Activated naive CD4-positive, alpha-beta T cell treated with anti-CD3 and anti-CD28 coated beads for 36 hours (primary cell): ENCODE measurements at regions not wholly inside any gene's neighbourhood (a gene's known extent, or its start where the extent isn't known, plus 50 kb on each side); places are given as distances from the start of the nearest gene placed in this dataset.

ENCODE experiments used
- CTCF ChIA-PET: fragments of 350-600 bp; sonication (Branson Sonifier 250); formaldehyde crosslinking; loops from one replicate; lab custom pipeline; 2021; ENCODE audit warnings: antibody characterized with exemption; lab: Charles Lee
- DNase-seq: peaks from one replicate; pipeline ENCODE4 v3.0.0-alpha.2; 2020
- H3K27ac Mint-ChIP-seq: one replicate; pipeline ENCODE4 v1.8.0; 2021; ENCODE audit warnings: mild to moderate bottlenecking, mixed read lengths
- H3K27me3 Mint-ChIP-seq: one replicate; pipeline ENCODE4 v1.8.0; 2021; ENCODE audit warnings: low read depth, mixed read lengths
- H3K36me3 Mint-ChIP-seq: one replicate; pipeline ENCODE4 v1.8.0; 2021; ENCODE audit warnings: low read depth, mixed read lengths
- H3K4me1 Mint-ChIP-seq: one replicate; pipeline ENCODE4 v1.8.0; 2021; ENCODE audit warnings: low read depth, mixed read lengths
- H3K4me3 Mint-ChIP-seq: one replicate; pipeline ENCODE4 v1.8.0; 2021; ENCODE audit warnings: mild to moderate bottlenecking, moderate library complexity, mixed read lengths
- H3K9me3 Mint-ChIP-seq: one replicate; pipeline ENCODE4 v1.8.0; 2021; ENCODE audit warnings: mixed read lengths
- intact Hi-C: fragments of 100-400 bp; cut with micrococcal nuclease; formaldehyde crosslinking; loops from one replicate; pipeline ENCODE4 v1.15.1; 2023

DNA sequence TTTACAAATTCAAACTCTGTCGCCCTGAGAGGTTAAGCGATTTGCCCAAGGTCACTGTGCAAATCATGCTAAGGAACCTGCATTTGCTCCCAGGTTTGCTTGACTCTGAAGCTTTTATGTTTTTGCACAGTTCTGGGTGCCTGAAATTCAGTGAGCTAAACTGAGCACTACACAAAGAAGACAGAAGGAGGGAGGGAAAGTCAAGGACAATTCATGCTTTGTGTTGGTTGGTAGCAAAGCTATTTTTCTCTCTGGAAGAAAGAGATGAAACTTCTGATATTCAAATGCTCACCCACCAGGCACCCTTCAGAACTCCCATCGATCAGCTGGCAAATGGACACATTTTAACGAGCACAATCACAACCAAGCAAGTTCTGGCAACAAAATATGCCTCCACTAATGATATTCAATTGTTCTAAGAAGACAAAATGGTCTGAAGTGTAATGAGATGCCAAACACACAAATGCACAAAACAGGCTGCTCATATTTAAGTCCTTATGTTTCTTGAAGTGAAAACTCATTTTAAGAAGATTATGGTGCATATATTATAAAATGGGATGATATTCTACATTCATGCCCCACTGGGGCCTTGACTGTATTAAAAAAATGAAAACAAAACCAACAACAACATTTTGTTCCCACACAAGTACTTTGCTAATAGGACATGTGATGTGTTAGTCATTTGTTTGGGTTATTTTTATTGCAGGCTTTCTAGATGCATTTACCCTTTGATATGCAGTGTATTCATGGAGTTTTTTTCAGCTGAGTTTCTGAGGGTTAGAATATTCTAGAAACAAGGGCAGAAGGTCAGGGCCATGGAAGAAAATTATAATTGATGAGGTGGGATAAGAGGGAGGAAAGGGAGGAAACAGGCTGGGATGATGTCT, 445.6 kb upstream of the CELF4 start:
- peaks cover 7% of the 10 kb centered on the region for H3K9me3 Mint-ChIP-seq
- H3K36me3 Mint-ChIP-seq, result no peaks in the 10 kb centered on the region
- H3K4me1 Mint-ChIP-seq, result no peaks in the 10 kb centered on the region
- no peak for DNase-seq
- no peak overlapping the region for H3K4me3 Mint-ChIP-seq
- CTCF ChIA-PET, result no interaction called here
- no peaks in the 10 kb centered on the region for H3K27me3 Mint-ChIP-seq
- H3K27ac Mint-ChIP-seq, result no peak overlapping the region
- intact Hi-C loops, result no loop called here

DNA sequence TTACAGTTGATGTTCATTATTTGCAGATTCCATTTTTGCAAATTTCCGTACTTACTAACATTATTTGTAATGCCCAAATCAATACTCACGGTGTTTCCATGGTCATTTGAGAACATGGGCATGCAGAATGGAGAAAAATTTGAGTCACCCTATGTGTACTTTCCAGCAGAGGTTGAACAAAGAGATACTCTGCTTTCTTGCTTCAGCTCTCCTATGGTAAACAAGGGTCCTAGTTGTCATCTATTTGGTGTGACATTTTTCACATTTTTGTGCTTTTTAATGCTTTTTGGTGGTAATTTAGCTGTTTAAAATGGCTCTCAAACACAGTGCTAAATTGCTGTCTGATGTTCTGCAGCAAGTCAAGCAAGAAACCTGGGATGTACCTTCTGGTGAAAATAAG, 444.4 kb upstream of the CELF4 start:
- intact Hi-C loops, result no loop called here
- Mint-ChIP-seq H3K4me1 (no peaks in the 10 kb centered on the region), H3K36me3 (no peaks in the 10 kb centered on the region), H3K27me3 (no peaks in the 10 kb centered on the region), H3K27ac (no peak overlapping the region), H3K9me3 (no peaks in the 10 kb centered on the region), H3K4me3 (no peak overlapping the region)
- CTCF ChIA-PET, result no interaction called here
- DNase-seq, result no peak

DNA sequence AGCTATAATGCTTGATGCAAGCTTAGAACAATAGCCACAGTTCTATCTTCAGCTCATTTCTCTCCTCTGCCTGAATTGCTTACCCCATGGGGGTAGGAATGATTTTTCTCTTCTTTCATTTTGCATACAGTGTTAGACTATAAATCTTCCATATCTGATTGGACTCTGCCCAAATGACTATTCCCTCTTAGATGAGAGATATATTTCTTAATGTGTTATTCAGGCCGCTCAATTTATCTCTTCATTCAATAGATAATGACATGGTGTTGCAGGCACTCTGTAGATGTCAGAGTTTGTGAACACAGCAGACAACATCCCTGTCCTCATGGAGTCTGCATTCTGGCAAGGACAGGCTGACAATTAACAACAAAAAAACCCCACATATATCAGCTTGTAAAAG, 443.7 kb upstream of the CELF4 start:
- intact Hi-C loops, result no loop called here
- Mint-ChIP-seq H3K4me3 (no peak overlapping the region), H3K9me3 (no peaks in the 10 kb centered on the region), H3K4me1 (no peaks in the 10 kb centered on the region), H3K36me3 (no peaks in the 10 kb centered on the region), H3K27ac (no peak overlapping the region), H3K27me3 (no peaks in the 10 kb centered on the region)
- DNase-seq, result no peak
- CTCF ChIA-PET, result no interaction called here

DNA sequence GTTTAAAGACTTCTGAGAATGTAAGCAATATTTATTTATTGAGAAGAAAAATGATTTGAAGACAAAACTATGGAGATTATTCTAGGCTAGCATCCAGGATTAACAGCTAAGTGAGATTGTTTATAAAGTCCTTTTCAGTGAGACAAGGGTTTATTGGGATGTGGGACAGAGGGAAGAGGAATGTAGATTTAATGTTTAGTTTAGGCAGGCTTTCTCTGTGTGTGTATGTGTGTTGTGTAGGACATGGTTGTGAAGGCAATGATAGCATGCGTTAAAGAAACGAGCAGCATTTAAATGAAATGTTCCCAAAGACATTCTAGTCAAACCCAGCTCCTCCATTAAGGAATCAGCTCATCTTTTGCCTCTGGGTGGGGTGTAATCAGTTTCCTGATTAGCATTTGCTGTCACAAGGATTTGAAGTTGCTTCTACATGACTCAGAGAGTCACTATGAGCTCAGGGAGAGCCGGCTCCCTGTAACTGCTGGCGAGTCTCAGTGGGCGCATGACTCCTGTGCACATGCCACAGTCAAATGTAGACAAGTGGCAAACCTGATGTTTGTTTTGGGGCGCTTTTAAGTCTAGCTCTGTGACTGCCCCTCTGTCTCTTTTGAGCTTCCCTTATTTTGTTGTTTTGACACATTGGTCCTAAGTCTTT, 442.2 kb upstream of the CELF4 start:
- Mint-ChIP-seq H3K9me3 (no peaks in the 10 kb centered on the region), H3K36me3 (no peaks in the 10 kb centered on the region), H3K4me3 (no peak overlapping the region), H3K27me3 (no peaks in the 10 kb centered on the region), H3K4me1 (no peaks in the 10 kb centered on the region), H3K27ac (no peak overlapping the region)
- no peak for DNase-seq
- intact Hi-C loops, result no loop called here
- CTCF ChIA-PET, result no interaction called here

DNA sequence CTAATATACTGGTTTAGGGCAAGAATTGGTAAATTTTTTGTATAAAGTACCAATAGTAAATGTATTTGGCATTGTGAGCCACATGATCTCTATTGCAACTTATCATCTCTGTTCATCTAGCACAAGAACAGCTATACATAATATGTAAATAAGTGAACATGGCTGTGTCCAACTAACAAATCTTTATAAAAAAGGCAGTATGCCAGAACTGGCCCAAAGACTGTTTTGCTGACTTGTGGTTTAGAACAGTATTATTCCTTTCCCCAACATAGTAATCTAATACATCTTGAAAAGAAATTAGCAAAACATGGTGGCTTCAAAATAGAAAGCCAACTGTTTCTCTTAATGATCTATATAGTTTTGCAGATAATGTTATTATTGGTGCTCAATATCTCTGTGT, 441.4 kb upstream of the CELF4 start:
- Mint-ChIP-seq H3K4me3 (no peak overlapping the region), H3K27me3 (no peaks in the 10 kb centered on the region), H3K9me3 (no peaks in the 10 kb centered on the region), H3K27ac (no peak overlapping the region), H3K4me1 (no peaks in the 10 kb centered on the region), H3K36me3 (no peaks in the 10 kb centered on the region)
- intact Hi-C loops, result no loop called here
- DNase-seq, result no peak
- CTCF ChIA-PET, result no interaction called here

DNA sequence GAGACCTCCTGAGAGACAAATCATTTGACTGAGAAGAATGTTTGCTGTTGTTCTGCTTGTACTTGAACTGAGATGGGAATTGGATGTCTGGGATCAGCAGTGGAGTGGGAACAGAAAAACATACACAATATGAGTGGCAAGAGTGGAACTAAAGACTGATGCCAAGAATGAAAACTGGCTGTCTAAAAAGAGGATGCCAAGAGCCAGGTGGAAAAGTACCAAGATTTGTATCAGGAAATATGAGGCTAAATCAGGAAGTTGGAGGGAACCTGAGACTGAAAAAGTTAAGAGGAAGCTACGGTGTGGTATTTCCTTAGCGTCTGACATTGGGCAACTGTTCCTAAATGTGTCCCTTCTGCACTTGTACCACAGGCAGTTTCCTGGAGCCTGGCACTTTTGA, 440.9 kb upstream of the CELF4 start:
- Mint-ChIP-seq H3K4me3 (no peak overlapping the region), H3K36me3 (no peaks in the 10 kb centered on the region), H3K27ac (no peak overlapping the region), H3K9me3 (no peaks in the 10 kb centered on the region), H3K4me1 (no peaks in the 10 kb centered on the region), H3K27me3 (no peaks in the 10 kb centered on the region)
- no peak for DNase-seq
- intact Hi-C loops, result no loop called here
- CTCF ChIA-PET, result no interaction called here

DNA sequence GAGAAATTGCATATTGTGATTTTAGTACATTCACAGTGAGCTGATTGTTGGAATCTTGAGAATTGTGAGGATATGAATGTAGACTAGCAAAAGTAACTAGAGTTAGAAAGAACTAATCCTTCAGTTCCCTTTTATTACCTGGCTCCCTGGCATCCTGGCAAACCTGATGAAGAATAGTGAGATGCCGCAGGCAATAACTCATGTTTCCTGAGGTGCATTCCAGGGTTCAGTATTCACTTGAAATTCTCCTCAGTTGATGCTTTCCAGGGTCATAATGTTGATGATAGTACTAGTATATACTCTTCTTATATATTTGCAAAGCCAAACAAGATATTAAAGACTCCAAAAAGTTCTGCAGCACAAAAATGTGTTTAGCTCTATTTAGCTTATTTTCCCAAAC, 432.1 kb upstream of the CELF4 start:
- H3K36me3 Mint-ChIP-seq, result no peaks in the 10 kb centered on the region
- DNase-seq, result no peak
- no peaks in the 10 kb centered on the region for H3K4me1 Mint-ChIP-seq
- intact Hi-C loops, result no loop called here
- H3K27me3 Mint-ChIP-seq, result no peaks in the 10 kb centered on the region
- H3K4me3 Mint-ChIP-seq, result no peak overlapping the region
- H3K27ac Mint-ChIP-seq, result no peak overlapping the region
- peaks cover 3% of the 10 kb centered on the region for H3K9me3 Mint-ChIP-seq
- CTCF ChIA-PET, result interaction anchor here (0.6 kb wide), 1 partner anchor 619 kb away, joined by 4 read pairs; no protein-coding TSS in a partner anchor

DNA sequence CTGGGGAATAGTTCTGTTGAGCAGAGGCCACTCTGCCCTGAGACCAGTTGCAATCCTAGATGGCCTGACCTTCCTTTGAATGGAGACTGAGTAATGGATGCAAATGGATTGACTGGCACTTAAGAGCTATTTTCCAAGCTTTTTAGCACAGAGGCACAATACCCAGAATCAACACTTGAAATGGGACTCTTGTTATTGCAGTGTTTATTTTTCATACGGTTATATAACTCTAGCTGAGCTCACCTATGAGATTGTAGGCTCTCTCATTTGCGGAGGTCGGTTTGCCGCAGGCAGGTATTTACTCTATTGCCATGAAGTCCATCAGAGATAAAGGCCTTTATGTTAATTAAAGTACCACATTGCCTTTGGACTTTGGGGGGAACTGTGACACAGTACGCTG, 422.3 kb upstream of the CELF4 start:
- no peak overlapping the region for H3K4me3 Mint-ChIP-seq
- CTCF ChIA-PET, result interaction anchor here (1.2 to 1.7 kb wide), 2 partner anchors 13 to 208 kb away, joined by 3 read pairs; no protein-coding TSS in a partner anchor
- H3K9me3 Mint-ChIP-seq, result no peaks in the 10 kb centered on the region
- H3K4me1 Mint-ChIP-seq, result no peaks in the 10 kb centered on the region
- DNase-seq, result no peak
- no peaks in the 10 kb centered on the region for H3K36me3 Mint-ChIP-seq
- intact Hi-C loops, result no loop called here
- no peaks in the 10 kb centered on the region for H3K27me3 Mint-ChIP-seq
- H3K27ac Mint-ChIP-seq, result no peak overlapping the region

DNA sequence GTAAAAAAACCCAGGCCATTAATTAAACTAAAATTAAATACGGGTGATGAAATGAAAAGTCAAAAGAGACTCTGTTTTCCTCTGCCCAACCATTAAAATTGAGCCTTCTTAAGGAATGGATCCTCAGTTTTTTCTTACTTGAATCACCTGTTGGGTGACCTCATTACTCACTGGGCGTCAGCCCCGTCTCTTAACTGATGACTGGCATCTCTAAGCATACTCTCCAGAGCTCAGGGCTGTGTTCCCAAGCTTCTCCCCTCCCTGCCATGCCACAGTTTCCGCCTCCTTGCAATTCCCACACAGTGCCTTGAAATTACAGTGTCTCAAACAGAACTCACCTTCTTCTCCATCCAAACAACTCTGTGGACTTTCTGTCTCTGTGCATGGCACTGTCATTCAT, 421.1 kb upstream of the CELF4 start:
- DNase-seq, result no peak
- Mint-ChIP-seq H3K4me1 (no peaks in the 10 kb centered on the region), H3K36me3 (no peaks in the 10 kb centered on the region), H3K4me3 (no peak overlapping the region), H3K27me3 (no peaks in the 10 kb centered on the region), H3K27ac (no peak overlapping the region), H3K9me3 (no peaks in the 10 kb centered on the region)
- CTCF ChIA-PET, result interaction anchor here (1.7 kb wide), 1 partner anchor 207 kb away, joined by 3 read pairs; no protein-coding TSS in a partner anchor
- intact Hi-C loops, result no loop called here

DNA sequence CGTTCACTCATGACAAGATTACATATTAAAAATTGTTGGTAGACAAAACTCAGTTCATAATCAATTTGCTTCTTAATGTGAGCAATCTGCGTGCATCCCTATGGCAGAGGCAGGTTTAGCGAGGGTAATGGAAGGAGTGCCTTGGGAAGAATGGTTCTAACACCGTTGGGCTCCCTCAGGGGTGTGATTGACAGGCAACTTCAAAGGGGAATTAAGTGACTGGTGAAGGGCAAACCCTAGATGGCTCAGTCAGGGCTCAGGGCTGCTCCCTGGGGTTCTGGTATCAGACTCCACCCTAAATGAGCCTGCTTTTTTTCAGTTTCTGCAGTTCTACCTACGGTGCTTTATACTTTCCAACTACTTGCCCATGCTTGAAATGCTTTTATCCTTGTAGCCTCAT, 419.5 kb upstream of the CELF4 start:
- no peak overlapping the region for H3K4me3 Mint-ChIP-seq
- no peak for DNase-seq
- no peak overlapping the region for H3K27ac Mint-ChIP-seq
- no peaks in the 10 kb centered on the region for H3K4me1 Mint-ChIP-seq
- H3K27me3 Mint-ChIP-seq, result no peaks in the 10 kb centered on the region
- CTCF ChIA-PET, result no interaction called here
- H3K36me3 Mint-ChIP-seq, result no peaks in the 10 kb centered on the region
- intact Hi-C loops, result no loop called here
- peaks cover under 1% of the 10 kb centered on the region for H3K9me3 Mint-ChIP-seq

DNA sequence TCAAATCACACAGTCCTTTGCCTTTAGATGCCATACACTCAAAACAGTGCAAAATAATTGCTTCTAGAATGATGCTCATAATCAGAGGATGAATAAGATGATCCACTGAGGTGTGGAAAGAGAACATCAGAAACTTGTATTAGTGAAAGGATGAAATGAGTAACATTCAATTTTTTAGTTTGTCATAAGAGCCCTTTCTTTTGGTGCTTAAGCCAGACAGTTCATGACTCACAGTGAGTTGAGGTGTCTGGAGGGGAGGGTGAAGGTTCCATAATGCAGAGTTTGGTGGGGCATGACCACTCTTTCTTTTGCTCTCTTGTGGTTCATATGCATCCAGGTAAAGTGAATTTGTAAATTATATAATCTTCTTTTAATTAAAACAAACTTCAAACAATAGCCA, 415.0 kb upstream of the CELF4 start:
- H3K4me1 Mint-ChIP-seq, result no peaks in the 10 kb centered on the region
- peaks cover 6% of the 10 kb centered on the region for H3K9me3 Mint-ChIP-seq
- intact Hi-C loops, result no loop called here
- no peak for DNase-seq
- no peaks in the 10 kb centered on the region for H3K36me3 Mint-ChIP-seq
- no peaks in the 10 kb centered on the region for H3K27me3 Mint-ChIP-seq
- no peak overlapping the region for H3K4me3 Mint-ChIP-seq
- CTCF ChIA-PET, result no interaction called here
- no peak overlapping the region for H3K27ac Mint-ChIP-seq

DNA sequence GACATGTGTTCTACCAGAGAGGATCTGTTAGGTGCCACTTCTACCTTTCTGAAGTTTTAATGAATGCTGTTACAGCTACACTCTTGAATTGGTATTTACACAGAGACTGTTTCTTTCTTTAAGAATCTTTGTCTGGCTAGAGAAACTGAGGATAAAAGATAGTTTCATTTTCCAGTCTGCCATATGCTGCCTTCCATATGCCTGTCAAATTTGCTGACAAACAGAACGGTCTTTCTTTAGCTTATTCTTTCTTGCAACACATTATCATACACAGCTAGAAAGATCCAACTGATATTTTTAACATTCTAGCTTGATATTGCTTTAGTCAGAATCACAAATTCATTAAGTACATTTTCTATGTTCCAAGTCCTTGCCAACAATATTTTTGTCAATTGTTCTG, 409.8 kb upstream of the CELF4 start:
- intact Hi-C loops, result no loop called here
- H3K36me3 Mint-ChIP-seq, result no peaks in the 10 kb centered on the region
- H3K27me3 Mint-ChIP-seq, result no peaks in the 10 kb centered on the region
- H3K27ac Mint-ChIP-seq, result no peak overlapping the region
- peaks cover 9% of the 10 kb centered on the region for H3K9me3 Mint-ChIP-seq
- no peak overlapping the region for H3K4me3 Mint-ChIP-seq
- DNase-seq, result no peak
- H3K4me1 Mint-ChIP-seq, result no peaks in the 10 kb centered on the region
- CTCF ChIA-PET, result interaction anchor here (1.0 kb wide), 1 partner anchor 12 kb away, joined by 3 read pairs; no protein-coding TSS in a partner anchor

DNA sequence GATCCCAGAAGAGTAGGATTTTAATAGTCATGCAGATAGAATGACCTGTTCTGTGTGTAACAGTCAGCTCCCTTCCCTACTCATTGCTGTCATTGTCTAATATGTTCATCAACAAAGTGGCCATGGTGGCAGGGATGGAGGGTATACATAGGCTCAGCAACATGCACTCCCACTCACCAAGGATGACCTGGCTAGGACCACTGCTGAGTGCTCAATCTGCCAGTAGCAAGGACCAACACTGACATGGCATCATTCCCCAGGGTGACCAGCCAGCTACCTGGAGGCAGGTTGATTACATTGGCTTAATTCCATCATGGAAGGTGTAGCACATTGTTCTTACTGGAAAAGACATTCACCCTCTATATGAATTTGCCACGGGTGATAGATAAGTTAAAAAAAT, 401.7 kb upstream of the CELF4 start:
- Mint-ChIP-seq H3K4me3 (no peak overlapping the region), H3K36me3 (no peaks in the 10 kb centered on the region), H3K4me1 (no peaks in the 10 kb centered on the region), H3K27me3 (no peaks in the 10 kb centered on the region), H3K9me3 (peaks cover 2% of the 10 kb centered on the region), H3K27ac (no peak overlapping the region)
- intact Hi-C loops, result no loop called here
- CTCF ChIA-PET, result no interaction called here
- no peak for DNase-seq
